ENCODE measurements at regions not wholly inside any gene's neighbourhood (a gene's known extent, or its start where the extent isn't known, plus 50 kb on each side); places are given as distances from the start of the nearest gene placed in this dataset.

GRCh38 chr14:49250517-49250916 is 335.7 kb downstream of the RPS29 start:
- TF ChIP-seq SUZ12 (IDR thresholded peaks at IDR 0.05; ENCODE audit: extremely low read depth, insufficient read depth, insufficient read length) = no peak
- no peak for TF ChIP-seq YY1 (IDR thresholded peaks at IDR 0.05; ENCODE audit: insufficient read depth, insufficient read length)
- no peak for TF ChIP-seq ZNF274 (IDR thresholded peaks at IDR 0.05; ENCODE audit: low read depth, low read length)
